SKM-1 treated with dmso at 0.1 percent for 144 hours (cell line): ENCODE measurements at regions not wholly inside any gene's neighbourhood (a gene's known extent, or its start where the extent isn't known, plus 50 kb on each side); places are given as distances from the start of the nearest gene placed in this dataset.
"Not testable (repeated sequence)": the region's sequence is repeated elsewhere in the genome, so short reads cannot be mapped to it uniquely, and the experiment has no call there.

Experiments
- DNase-seq: peaks from one replicate; lab custom pipeline; 2025; ENCODE audit not compliant: unreplicated experiment; lab: John Stamatoyannopoulos, UW

GRCh38 chr15:93378558-93378957, 289.5 kb upstream of the RGMA start:
- DNase-seq = no peak

DNA sequence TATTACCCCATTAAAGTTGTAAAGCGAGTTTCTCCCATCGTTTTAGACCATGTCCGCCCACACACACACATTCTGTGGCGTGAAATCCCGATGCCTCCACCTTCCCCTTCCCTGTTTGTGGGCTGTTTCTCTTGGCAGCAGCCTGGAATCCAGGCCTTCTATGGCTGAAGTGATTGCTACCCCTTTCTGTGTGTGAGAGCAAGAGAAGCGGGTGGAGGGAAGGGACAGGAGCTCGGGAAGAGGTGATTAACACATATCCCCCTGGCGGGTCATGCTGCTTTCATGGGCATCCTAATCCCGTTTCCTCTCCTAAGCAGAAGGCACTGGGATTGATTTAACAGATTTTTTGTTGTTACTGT, 283.8 kb upstream of the RGMA start:
- DNase-seq = no peak

- no peak for DNase-seq
Observed at GRCh38 chr15:93372208-93372864, 283.3 kb upstream of the RGMA start.

GRCh38 chr15:93366387-93367100, 277.5 kb upstream of the RGMA start:
- DNase-seq = no peak

GRCh38 chr15:93362821-93363220, 273.8 kb upstream of the RGMA start:
- DNase-seq = no peak

DNA sequence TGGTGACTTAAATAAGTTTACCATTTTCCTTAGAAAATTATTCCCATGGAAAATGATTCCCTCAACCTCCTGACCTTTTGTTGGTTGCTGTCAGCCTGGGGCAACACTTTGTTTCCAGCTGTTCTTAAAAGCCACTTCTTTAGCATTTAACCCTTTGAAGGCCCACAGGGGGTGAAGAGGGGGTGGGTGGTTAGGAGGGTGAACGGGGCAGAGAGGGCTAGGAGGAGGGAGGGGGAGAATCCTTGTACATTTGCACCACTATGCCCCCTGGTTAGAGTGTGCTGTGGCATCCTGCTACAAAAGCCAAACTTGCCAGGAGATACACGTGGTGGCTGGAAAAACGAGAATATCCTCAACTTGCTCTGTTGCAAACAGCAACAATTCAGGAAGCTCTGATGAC, 273.2 kb upstream of the RGMA start:
- DNase-seq = no peak

- DNase-seq = no peak
Observed at GRCh38 chr15:93361703-93362102, 272.7 kb upstream of the RGMA start.

GRCh38 chr15:93360976-93361375, 272.0 kb upstream of the RGMA start:
- no peak for DNase-seq

DNA sequence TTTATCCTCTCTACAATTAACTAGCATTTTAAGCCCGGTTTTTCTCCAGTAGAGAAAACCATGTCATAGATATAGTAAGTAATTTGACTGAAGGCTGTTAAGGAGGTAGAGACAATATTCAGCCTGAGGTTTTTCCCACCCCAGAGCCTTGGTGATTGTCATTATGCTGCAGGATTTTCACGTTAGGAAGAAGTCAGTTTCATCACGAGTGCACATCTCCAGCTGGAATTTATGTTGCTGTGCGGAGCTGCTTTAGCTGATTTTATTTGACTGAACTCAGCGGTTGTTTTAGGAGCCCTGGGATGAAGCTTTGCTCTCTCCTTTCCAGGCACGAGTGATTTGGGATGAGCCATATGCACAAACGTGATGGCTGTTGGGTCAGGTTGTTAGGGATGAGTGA, 271.3 kb upstream of the RGMA start:
- DNase-seq = no peak

DNA sequence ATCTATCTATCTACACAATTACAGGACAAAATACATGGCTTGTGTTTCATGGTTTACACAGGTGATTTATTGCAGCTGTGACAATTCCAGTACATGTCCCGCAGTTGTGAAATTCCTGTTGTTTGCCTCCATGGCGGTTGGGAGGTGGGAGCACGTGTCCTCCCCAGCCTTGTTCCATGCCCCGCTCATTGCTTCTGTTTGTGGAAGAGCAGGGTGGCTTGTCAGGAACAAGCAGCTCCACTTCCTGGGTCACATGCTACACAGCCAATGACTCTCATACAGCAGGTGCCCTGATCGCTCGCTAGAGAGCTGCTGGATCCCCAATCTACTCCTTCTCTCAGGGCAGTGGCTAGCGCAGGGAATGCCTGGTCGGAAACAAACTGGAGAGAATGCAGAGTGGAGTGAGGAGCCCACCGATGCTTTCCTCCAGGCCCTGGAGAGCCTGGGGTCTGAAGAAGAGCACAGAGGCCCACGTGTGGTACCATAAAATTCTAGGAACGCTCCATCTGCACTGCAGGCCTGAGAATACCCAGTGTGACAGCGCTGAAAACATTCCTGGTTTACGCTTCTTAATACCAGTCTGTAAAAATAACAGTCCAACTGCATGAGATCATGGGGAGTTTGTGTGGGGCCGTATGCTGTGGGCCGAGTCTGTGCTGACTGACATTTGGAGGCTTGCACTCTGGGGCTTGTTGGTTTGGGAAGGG, 270.6 kb upstream of the RGMA start:
- no peak for DNase-seq

DNA sequence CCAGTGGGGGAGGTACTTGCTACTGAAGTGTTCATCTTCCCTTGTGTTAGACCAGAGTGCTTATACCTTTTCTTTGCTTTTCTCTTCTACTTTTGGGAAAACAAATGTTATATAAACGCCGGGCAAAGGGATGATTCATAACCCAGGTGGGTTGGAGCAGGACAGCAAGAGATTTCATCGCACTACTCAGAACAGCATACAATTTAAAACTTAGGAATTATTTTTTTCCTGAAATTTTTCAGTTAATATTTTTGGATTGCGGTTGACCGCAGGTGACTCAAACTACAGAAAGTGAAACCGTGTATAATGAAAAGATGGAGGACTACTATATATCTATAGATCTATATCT, 270.0 kb upstream of the RGMA start:
- no peak for DNase-seq

- no peak for DNase-seq
Observed at GRCh38 chr15:93358166-93359059, 269.4 kb upstream of the RGMA start.

DNA sequence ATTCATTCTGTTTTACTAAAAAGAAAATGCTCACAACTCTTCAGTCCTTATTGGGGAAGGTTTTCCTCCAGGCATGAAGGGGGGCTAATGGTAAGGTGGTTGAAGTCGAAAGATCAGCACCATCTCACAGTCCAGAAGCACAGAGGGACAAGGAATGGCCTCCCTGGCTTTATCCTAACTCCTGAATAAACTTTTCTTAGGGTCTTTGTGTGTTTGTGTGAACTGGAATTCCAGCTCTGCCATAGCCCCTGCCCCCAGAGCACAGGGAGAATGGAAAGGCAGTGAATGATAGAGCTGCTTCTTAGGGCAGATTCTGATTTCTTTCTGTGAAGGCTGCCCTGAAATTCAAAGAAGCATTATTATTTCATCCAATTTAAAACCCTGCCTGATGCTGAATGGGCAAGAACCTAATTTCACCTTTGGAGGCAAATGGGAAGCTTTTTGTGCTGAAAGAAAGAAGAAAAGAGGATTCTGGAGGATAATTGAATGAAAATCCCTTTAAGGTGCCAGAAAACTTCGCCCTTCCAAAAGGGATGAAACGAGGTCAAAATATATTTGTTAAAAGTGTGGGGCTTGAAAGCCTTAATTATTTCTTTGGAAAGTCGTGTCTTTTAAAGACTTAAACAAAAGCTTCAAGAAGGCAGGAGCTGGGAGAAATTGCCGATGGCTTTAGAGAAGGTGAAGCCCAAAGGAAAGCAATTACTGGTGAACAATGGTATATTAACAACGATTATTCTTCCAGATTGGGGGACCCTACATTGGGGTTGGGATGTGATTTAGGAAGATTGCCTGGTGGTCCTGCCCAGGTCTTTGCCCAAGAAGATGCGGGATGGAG, 259.9 kb upstream of the RGMA start:
- DNase-seq = no peak

DNA sequence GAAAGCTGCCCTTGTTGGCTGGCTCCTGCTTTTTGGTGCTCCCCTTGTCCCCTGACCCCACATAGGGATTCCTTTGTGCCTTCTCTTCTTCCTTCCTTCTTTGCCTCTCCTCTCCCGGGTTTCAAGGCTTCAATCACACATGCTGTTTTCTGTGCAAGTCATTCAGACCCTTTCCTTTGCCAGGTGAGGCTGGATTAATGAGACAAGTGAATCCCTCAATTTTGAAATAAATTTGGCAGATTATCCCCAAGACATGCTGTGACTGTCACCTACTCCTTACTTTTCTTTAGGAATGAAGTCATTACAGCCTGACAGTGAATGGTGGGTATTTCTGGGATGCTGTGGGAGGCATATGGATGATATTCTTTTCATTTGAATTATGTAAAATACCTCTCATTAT, 259.0 kb upstream of the RGMA start:
- no peak for DNase-seq

DNA sequence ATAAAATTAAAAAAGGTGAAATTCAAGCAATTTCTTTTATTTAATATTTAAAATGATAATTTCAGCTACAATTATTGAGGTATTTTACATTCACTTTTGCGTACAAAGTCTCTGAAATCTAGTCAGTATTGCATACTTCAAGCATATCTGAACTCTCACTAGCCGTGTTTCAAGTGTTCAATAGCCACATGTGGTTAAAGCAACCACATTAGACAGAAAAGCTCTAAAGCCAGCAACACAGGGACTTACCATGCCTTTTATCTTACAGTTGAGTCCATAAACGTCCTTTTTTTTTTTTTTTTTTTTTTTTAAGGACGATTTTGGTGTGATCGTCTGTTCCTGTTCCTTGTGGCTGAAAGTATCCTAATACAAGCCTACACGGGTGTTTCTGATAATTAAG, 257.0 kb upstream of the RGMA start:
- DNase-seq = no peak

- not testable (repeated sequence) for DNase-seq
Observed at GRCh38 chr15:93343402-93343801, 254.4 kb upstream of the RGMA start.

DNA sequence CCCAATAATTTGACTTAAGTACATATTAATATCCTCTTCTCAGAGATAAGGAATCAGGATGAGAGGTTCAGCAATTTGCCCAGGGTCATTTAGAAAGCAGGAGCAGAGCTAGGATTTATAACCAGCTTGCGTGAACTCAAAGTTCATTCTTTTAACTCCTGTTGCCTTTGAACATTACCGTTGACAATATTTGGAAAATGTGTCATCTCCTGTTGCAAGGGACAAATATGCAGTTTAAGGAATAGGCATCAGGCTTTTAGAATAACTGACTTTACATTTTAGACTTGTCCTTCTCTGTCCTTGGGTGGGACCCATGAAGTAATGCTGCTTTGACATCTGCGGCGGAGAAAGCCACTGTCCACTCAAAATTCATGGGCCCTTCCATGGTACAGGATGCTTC, 252.2 kb upstream of the RGMA start:
- no peak for DNase-seq

DNA sequence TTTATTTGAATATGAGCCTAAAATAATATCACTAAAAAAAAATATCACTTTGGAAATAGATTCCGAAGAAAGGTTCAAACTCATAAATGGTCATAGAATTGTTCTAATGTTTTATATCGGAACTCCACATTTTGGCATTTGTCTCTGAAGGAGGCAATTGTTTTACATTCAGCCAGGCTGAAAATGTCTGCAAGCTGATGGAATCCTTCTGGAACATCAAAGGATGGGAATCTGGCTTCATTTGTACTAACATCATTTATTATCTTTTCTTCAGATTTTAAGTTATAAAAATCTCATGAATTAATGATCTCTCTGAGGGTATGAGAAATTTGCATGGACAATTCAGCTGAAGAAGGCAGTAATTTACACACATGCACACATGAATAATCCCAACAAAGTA, 251.4 kb upstream of the RGMA start:
- DNase-seq = no peak

- no peak for DNase-seq
Observed at GRCh38 chr15:93333796-93334195, 244.8 kb upstream of the RGMA start.

DNA sequence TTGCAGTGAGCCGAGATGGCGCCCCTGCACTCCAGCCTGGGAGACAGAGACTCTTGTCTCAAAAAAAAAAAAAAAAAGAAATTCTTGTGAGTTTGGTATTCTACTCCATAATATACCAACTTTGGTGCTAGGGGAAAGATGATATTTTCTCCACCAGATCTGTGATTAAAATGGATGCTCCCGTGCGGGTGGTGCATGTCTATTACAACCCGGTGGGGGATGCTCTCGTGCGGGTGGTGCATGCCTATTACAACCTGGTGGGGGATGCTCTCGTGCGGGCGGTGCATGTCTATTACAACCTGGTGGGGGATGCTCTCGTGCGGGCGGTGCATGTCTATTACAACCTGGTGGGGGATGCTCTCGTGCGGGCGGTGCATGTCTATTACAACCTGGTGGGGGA, 244.1 kb upstream of the RGMA start:
- DNase-seq = not testable (repeated sequence)

DNA sequence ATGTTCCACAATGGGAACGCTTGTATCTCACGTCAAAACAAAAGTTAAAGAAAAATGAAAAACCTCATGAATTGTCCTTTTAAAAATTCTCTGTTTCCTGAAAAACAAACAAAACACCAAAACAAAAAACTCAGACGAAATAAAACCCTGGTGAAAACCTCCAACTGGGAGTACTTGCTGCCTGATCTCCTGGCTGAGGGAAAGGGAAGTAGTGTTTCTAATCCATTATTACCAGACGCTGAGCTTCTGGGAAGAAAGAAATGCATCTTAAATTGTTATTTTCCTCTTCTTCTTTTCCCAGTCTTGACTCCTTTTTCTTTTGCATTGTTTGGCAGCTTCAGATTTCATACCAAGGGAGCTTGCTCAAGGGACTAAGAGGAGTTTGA, 243.2 kb upstream of the RGMA start:
- no peak for DNase-seq
